NCI-H524 treated with DMSO at 0.1 percent for 48 hours (cell line): ENCODE measurements at regions not wholly inside any gene's neighbourhood (a gene's known extent, or its start where the extent isn't known, plus 50 kb on each side); places are given as distances from the start of the nearest gene placed in this dataset.
"Not testable (repeated sequence)": the region's sequence is repeated elsewhere in the genome, so short reads cannot be mapped to it uniquely, and the experiment has no call there.

Source experiments
- DNase-seq: peaks from one replicate; lab custom pipeline; 2025; lab: John Stamatoyannopoulos, UW

DNA sequence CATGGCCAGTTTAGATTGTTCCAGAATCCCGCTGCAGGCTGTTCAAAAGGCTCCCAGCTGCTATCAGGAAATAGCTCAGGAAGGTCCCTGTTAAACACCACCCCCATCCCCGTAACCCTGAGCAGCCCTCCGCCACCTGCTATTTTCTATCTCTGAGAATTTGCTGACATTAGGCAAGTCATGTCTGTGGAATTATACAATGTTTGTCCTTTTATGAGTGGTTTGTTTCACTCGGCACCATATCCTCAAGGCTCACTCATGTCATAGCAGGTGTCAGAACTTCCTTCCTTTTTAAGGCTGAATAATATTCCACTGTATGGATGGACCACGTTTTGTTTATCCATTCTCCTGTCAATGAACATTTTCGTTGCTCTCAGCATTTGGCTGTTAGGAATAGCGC lies 164.3 kb upstream of the FOXF1 start:
- DNase-seq = no peak

DNA sequence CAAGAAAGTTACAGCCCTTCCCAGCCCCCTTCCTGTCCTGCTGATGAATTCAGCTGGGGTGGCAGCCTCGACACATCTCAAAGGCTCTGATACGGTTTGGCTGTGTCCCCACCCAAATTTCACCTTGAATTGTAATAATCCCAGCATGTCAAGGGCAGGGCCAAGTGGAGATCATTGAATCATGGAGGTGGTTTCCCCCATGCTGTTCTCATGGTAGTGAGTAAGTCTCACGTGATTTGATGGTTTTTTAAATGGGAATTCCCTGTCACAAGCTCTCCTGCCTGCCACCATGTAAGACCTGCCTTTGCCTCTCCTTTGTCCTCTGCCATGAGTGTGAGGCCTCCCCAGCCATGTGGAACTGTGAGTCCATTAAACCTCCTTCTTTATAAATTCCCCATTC lies 163.2 kb upstream of the FOXF1 start:
- DNase-seq = no peak

DNA sequence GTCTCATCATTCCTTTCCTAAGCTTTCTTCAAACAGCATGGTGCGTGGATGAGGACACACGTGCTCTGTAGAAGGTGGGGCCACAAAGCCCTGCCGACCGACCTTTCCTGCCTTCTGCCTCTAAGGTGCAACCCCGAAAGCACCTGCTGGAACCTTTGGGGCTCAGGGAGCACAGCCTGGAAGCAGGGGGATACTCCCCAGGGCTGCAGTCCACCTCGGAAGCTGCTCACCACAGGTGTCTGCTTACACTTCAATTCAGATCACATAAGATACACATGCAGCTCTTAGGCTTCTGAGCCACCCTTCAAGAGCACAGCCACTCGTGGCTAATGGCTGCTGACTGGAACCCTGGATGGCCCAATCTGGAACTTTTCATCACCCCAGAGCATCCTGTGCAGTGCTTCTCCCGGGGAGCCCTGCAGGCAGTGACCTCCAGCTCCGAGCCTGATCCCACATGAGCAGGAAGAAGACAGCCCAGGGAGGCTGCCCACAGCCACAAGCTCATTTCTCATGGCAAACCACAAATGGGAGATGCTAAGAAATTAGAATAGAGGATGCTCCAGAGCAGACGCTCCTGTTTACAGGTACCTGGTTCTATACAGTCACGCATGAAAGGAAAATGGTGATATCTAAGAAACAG lies 162.3 kb upstream of the FOXF1 start:
- DNase-seq = no peak

DNA sequence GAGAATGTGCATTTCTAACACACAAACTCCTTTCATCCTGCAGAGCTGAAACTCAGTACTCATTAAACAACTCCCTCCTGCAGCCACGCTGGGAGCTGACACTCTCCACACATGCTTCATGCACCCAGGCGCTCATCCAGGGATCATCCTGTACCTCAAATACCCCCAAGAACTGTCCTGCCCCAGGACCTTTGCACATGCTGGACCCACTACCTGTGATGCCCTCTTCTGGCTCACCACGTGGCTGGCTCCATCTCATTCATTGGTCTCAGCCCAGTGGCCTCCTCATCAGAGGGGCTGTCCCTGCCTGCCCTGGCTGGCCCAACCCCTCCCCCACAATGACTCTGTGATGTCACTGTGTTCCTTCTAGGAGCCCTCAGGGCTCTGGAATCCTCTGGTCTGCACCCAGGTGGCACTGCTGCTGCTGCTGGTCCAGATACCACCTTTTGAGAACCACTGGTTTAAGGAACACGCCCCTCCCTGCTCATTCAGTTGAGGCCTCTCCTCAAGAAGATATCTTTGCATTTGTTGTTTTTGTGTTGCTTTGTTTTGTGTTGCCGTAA lies 160.9 kb upstream of the FOXF1 start:
- no peak for DNase-seq

DNA sequence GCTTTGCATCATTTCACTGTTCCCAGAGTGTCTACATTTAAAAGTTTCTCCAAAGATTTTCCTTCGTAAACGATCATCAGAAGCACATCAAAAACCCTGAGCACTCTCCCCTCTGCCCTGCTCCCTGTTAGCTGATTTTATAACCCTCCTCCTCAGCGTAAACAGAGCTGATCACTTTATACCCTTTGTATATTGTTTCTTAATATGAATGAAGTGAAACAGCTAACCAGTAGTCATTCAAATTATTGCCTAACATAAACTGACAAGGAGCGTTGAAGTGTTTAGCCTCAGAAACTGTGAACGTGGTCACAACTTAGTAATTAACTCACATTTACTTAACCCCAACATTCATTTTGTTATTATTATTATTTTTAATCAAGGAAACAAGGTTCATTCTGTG lies 160.0 kb upstream of the FOXF1 start:
- DNase-seq = no peak

DNA sequence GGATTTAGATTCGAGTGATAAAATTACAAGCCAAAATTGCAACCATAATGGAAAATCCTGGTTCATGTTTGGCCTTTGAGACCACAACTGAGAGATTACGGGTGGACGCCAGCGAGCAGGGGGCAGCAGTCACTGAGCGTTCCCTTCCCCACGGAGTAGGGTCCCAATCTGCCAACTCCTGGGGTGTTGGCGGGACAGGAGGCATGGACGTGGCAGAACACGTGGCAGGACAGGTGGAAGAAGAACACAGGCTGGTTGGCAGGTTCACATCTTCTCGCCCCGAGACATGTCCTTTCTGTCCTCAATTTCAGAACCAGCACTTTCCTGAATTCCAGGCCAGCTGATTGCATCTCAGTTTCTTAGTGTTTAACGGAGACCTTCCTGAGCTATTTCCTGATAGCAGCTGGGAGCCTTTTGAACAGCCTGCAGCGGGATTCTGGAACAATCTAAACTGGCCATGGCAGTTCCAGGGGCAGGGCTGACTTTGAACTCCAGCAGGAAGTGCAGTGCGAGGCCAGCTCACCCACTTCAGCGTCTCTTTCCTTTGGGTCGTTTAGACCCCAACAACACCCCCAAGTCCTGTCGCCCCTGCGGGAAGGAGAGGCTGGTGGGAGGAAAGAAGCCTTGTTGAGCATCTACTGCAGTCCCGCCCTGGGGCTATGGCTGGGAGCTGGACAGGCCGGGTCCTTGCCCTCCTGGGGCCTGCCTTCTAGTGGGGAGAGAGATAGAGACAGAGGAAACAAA lies 159.1 kb upstream of the FOXF1 start:
- DNase-seq = no peak

DNA sequence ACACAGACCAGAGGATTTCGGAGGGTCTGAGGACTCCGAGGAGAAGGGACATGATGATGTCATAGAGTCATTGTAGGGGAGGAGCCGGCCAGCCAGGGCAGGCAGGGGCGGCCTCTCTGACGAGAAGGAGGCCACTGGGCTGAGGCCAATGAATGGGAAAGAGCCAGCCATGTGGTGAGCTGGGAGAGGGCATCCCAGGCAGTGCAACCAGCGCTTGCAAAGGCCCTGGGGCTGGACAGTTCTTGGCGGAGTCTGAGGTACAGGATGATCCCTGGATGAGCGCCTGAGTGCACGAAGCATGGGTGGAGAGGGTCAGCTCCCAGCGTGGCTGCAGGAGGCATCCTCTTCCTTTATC lies 158.6 kb upstream of the FOXF1 start:
- not testable (repeated sequence) for DNase-seq

DNA sequence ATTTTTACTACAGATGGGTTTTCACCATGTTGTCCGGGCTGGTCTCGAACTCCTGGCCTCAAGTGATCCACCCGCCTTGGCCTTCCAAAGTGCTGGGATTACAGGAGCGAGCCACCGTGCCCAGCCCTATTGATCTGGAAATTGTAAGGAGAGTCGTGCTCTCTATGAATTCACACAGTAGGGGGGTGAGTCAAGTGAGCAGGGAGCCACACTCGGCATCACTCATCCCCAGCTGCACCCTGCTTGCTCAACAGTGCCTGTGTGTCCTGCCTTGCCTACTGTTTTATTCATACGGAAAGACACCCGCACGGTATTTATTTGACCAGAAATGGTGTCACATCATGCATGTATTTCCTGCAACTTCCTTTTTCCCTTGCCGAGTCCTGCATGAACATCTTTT lies 157.2 kb upstream of the FOXF1 start:
- no peak for DNase-seq

DNA sequence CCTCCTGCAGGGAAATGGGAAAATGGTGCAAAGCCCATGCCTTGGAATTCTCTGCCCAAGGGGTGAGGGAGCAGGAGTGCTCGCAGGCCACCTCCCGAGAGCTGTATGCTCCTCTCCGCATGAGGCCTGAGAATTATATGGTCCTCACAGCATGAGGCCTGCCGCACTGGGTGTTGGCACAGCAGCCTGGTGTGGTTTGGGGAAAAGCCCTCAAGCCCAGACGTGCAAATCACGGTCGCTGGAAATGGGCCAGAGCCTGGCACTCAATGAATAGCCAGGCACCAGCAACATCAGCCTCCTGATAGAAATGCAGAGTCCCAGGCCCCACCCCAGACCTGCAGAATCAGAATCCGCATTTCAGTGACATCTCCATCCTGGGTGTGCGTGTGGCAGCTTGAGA lies 156.4 kb upstream of the FOXF1 start:
- DNase-seq = no peak

DNA sequence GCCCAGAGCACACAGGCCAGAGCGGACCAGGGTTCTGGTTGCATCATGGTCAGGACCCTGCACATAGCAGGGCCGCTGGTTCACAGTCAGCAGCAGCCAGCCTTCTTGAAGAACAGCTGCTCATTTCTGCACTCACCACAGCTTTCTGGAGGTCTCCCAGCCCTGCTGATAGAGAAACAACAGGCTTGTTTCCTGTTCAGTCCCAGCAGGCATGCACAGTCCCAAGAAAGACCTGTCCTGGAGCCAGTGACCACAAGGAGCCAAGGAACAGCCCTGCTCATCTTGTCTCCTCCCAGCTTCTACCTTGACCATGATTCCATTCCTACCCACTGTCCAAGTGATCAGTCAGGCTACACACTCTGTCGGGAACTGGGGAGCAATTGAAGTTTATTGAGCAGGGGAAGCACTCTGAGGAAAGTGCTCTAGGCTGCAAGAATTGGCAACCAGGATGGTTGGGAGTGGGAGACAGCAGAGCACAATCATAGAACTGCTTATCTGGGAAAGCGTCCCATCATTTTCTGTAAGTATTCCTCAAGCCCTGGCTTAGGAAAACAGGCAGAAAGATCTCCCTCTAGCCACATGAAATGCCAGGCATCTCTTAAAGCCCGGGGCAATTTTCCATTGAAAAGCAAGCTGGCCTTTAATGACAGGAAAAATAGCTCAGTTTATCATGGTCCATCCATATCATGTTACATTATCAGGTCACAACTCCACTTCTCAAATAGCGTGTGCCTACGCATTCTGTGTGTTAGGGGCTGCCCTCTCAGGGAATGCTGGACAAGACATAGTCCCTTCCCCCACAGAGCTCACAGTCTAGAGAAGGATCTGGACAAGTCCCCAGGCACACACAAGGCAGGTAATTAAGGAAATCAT lies 155.4 kb upstream of the FOXF1 start:
- no peak for DNase-seq

DNA sequence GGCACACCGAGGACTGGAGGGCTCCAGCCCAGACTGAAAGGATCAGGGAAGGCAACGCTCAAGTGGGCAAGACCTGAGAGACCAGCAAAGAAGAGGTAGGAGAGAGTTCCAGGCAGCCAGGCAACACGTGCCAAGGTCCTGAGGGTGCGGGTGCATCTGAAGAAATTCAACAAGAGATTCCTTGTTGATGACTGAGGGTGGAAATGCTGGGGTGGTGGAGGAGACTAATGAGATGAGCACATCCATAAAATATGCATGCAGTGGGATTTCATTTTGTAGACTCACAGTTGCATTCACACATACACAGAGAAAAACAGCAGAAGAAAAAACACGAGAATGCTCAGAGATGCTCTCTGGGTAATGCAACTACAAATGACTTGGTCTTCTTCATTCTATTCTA lies 154.8 kb upstream of the FOXF1 start:
- DNase-seq = no peak

DNA sequence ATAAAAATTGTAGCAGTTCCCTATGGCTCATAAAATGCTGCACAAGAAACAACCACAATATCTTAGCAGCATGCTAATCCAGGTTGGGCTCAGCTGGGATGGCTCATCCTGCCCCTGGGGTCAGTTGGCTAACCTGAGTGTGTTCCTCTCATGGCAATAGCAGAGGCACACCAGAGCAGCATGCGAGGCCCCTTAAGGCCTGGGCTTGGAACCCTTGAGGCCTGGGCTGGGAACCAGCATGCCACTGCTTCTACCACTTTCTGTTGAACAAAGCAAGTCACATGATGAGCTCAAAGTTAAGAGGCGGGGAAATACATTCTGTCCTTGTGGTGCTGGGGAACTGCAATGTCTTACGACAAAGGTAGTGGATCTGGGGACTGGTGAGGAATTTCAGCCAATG lies 154.4 kb upstream of the FOXF1 start:
- DNase-seq = no peak

DNA sequence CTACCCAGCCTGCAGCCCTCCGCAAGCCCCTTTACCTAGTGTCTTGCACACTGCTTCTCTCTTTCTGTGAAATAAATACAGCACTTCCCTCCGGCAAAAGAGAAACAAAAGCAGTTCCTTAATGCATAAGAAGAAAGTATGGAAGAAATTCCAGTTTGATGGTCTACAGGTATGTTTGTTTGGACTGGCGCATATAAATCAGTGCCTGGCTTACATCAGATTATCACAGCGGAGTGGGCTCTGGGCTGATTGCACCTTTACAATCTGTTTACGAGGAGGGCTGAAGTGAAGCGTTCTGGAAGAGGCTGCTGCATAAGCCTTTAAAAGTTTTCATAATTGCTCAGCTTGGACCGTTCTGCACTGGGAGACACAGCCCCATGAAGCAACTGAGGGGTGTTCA lies 153.5 kb upstream of the FOXF1 start:
- DNase-seq = no peak

DNA sequence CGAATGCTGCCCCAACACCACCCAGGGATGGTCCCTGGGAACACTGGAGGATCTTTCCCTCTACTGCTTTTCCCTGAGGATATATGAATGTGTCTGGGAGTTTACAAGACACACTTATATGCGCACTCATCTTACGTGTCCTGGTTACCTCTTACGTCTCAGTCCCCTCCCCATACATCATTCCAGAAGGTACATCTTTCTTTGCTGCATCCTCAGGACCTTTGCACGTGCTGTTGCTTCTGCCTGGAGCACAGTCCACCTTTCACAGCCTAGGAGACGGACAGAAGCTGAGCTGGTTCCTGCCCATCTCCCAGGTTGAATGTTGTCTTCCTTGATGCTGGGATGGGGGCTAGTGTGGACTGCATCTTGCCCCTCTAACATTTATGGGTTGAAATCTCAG lies 153.0 kb upstream of the FOXF1 start:
- DNase-seq = no peak

DNA sequence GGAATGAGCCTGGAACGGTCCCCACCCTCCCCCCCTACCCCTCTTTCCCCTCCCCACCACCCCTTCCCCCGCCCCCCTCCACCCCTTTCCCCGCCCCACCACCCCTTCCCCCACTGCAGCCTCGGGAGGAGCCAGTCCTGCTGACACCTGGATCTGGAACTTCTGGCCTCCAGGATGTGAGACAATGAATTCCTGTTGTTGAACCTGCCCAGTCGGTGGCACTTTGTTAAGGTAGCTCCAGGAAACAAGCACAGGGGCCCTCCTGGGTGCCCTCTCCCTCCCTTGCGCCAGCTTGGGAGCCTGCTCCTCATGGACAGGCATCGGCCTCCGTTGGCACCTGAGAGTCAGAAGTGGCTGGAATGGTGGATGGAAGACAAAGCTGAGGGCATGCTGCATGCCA lies 152.4 kb upstream of the FOXF1 start:
- no peak for DNase-seq

DNA sequence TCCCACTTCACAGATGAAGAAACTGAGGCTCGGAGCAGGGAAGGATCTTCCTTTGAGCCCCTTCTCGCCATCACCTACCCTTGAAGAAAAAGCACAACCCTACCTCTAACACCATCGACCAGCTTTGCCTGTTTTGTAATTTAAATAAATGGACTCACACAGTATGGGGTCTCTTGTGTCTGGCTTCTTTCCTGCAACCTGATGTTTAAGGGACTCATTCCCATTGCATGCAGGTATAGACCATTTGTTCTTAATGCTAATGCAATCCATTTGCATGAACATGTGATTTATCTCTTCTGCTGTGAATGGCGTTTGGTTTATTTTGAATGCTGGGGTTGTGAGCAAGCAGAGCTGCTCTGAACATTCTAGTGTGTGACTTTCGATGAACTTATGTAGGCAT lies 150.8 kb upstream of the FOXF1 start:
- no peak for DNase-seq

DNA sequence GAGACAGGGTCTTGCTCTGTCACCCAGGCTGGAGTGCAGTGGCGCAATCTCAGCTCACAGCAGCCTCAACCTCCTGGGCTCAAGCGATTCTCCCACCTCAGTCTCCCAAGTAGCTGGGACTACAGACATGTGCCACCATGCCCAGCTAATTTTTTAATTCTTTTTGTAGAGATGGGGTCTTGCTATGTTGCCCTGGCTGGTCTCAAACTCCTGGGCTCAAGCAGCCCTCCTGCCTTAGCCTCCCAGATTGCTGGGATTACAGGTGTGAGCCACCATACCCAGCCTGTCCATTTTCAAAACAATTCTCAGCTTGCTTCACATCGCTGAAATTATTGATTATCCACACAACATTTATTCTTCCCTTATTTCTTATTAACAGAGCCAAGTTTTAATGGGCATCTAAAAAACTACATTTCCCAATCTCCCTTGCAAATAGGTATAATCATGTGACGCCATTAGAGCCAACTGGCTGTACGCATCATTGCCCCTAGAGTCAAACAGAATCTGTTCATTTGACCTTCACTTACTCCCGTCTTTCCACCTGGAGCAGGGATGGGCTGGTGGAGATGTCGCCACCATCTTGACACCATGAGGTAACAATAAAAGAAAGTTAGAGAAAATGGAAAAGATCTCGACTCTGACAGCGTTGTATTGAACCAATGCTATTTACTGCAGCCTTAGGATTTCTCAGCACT lies 148.0 kb upstream of the FOXF1 start:
- DNase-seq = no peak

DNA sequence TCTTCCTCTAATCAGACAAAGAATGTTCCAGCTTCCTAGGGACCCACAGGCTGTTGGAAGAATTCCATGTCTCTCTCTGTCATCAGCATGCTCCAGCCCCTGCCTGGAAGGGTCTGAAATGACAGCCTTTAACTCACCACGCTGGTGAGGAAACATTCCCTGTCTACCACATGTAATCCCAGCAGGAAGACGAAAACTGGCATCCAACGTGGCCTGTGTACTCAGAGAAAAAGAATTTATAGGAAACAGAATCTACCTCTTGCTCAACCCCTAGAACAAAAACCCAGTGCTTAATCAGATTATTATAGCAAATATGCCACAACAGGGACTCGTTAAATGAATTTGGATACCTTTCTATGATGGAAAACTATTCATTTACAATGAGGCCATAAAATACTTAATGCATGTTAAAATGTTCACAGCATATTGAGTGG lies 147.3 kb upstream of the FOXF1 start:
- DNase-seq = no peak

DNA sequence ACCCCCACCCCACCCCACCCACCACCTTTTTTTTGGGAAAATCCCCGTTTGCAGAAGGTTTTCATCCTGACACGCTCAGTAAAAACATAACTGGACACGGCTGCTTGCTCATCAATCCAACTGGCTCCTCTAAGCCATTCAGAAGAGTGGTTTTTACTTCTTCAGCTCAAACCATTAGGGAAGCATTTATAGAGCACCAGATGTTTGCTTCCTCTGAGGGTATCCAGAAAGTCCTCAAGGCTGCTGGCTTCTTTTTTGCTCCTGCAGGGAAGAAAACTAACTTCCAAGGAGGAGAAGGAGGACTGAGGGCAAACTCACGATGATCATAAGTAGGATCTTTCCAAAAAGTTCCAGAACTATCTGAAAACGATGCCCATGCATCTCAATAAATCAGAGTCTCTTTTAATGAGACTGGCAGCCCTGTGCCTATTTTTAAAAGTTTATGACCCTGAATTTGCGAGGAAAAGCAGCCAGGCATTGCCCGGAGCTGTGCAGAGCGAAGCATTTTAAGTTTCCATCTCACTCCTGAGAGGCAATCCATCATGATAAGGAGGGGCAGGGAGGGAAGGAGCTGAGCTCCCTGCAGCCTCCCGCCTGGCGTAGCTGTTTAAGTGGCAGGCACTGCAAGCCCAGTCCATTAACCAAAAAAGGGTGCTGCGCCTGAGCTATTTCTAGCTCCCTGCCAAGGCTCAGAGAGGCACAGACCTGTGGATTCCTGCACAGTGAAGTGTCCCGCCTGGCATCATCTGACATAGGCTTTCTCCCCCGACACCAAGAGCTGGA lies 146.3 kb upstream of the FOXF1 start:
- no peak for DNase-seq

DNA sequence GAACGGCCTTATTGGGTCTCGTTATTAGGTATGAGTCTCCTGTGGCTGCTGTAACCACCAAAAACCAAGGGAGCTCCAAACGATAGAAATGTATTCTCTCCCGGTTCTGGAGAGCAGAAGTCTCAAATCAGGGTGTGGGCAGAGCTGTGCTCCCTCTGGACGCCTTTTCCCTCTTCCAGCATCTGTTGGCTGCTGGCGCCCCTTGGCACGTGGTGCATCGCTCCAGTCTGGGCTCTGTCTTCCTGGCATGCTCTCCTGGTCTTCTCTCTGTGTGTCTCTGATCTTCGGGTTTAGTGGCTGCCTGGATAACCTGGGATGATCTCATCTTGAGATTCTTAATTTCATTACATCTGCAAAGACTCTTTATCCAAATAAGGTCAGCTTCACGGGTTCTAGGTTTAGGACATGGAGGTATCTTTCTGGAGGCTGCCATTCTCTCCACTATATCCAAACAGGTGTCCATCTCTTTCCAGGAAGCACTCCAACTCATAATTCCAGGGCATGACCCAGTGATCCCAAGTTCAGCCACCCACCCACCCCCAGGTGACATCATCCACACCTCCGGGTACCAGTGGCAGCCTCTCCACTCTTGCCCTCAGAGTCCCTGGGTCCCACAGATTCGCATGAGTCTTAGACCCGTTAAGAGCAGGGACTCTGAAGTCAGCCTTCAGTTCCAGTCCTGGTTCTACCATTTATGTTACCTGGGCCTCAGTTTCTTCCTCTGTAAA lies 145.5 kb upstream of the FOXF1 start:
- DNase-seq = no peak
